Stimulated activated CD8-positive, alpha-beta memory T cell treated with anti-CD3 and anti-CD28 coated beads, Interleukin-4, amount 100 ng/mL, for 1 hour (primary cell): ENCODE measurements at regions not wholly inside any gene's neighbourhood (a gene's known extent, or its start where the extent isn't known, plus 50 kb on each side); places are given as distances from the start of the nearest gene placed in this dataset.

Experiments
- DNase-seq, 2 donors: peaks; one replicate each; pipeline ENCODE4 v3.0.0-alpha.2; 2020; ENCODE audit warnings: low read depth in 2 of 2, low spot score in 1 of 2

GRCh38 chr10:78572565-78572964 lies 496.2 kb upstream of the ZMIZ1 start:
- DNase-seq = no peak

DNA sequence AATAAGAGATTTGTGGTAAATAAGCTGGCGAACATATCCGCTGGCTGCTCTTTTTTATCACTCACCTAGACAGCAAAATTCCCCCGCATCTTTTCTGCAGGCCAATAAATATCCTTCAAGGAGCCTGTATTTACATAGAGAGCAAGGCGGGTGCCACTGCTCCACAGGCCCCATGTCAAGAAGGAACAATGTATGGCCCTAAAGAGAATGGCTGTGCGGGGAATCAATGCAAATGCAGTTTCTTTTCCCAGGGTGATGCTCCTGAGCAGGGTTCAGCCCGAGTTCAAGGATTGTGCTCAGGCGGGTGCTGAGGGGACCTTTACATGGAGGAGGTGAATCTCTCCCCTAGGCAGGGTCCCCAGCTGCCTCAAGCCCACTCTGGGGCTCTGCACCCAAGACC lies 494.2 kb upstream of the ZMIZ1 start:
- DNase-seq = no peak

- no peak for DNase-seq
These were observed 493.4 kb upstream of the ZMIZ1 start for GRCh38 chr10:78575400-78575799.

DNA sequence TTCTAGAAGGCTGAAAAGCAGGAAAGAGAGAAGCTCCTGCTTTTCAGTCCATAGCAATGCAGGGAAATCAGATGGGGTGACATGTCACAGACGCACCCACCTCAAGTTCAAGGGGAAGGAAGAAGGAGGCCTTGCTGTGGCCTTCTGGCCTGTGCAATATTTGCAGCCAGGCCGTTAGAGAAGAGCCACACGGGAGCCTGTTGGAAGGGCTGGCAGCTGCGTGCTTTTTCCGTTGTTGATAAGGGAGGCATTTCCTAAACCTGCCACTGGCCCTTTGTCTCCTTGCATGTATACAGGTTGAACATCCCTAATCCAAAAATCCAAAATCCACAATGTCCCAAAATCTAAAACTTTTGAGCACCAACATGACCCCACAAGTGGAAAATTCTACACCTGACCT lies 492.5 kb upstream of the ZMIZ1 start:
- no peak for DNase-seq

- no peak for DNase-seq
These were observed 491.1 kb upstream of the ZMIZ1 start for GRCh38 chr10:78577712-78578111.

DNA sequence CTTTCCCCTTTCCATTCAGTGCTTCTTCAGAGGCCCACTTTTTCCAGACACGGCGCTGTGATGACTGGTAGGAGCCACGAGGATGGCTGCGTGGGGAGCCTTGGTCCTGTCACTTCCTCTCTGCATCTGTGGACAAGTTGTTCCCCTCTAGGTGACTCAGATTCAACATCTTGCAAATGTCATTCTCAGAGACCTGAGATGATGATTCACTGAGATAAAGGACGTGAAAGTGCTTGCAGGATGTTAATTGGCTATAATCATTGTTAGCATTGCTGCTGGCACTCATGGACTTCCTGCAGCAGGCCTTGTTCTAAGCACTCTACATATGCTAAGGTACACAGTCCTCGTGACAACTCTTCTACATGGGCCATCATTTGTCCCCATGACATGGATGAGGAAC lies 489.8 kb upstream of the ZMIZ1 start:
- DNase-seq = no peak

GRCh38 chr10:78579576-78579975 lies 489.2 kb upstream of the ZMIZ1 start:
- DNase-seq = no peak

- no peak for DNase-seq
These were observed 488.8 kb upstream of the ZMIZ1 start for GRCh38 chr10:78579995-78580394.

DNA sequence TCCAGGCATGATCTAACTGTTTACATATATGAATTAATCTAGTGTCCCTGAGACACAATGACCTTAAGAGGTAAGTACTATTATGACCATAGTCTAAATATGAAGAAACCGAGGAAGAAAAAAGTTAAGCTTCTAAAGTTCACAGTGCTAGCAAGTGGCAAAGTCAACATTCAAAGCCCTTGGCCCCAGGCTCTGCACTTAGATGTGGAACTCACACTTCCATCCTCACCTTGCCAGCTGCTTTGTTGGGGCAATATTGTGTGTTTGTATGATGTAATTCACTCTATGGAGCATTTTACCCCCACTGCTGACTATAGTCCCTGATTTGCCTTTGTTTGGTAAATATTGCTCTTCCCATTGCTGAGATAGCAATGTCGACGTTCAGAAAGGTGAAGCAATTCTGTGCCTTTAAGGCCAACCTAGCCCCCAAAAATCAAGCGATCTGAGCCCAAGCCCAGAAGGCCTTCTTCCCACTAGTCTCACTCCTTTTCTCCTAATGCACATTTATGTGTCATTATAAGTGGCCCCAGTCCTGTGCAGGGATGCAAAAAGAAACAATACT lies 487.6 kb upstream of the ZMIZ1 start:
- DNase-seq = no peak

DNA sequence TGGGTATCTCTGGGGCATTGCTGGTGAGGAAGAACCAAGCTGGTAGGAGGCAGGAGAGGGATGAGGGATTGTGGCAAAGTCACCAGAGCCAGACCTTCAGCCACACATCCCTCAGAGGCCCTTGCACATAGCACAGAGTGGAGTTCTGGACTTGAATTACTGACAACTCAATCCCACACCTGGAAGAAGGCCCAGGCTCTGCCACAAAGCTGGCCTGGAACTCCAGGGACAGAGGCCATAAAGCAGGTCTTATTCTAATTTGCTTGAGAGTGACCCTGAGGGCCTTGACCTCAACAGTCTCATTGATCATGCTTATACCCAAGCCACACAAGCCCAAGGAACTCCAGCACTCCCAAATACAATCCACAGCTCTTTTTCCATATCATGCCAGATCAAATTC lies 486.2 kb upstream of the ZMIZ1 start:
- DNase-seq = no peak

DNA sequence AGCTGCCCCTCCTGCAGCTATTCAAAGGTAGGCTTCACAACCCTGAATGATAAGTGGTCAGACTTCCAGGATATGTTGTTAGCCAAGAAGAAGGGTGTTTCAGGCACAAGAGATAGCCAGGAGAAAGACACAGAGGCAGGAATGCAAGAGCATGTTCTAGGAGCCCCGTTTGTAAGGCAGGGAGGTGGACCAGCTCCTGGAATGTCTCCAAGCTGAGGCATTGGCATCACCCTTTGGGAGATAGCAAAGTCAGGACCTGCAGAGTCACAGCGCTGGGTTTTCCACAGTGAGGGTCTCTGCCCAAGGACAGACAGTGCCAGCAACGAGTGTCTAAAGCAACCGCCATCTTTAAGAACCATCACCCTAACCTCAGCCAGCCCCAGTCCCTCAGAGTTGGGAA lies 484.5 kb upstream of the ZMIZ1 start:
- no peak for DNase-seq

DNA sequence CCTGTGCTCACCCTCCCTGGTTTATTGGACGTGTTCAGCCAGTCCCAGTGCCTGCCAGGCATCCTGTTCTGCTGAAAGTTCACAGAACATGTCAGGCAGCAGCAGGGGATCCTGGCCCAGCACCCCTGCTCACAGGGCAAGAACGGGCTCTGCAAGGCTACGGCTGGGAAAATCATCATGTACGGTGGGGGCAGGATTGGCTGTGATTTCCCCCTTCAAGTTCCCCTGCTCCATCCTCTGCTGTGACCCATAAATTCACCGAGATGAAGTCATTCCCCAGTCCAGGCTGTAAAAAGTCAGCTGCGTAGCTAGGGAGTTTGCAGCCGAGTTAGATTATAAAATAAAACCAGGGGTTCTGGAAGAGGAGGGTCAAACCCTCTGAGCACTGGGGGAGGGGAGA lies 484.1 kb upstream of the ZMIZ1 start:
- DNase-seq = no peak

- DNase-seq = no peak
These were observed 482.8 kb upstream of the ZMIZ1 start for GRCh38 chr10:78585952-78586351.

DNA sequence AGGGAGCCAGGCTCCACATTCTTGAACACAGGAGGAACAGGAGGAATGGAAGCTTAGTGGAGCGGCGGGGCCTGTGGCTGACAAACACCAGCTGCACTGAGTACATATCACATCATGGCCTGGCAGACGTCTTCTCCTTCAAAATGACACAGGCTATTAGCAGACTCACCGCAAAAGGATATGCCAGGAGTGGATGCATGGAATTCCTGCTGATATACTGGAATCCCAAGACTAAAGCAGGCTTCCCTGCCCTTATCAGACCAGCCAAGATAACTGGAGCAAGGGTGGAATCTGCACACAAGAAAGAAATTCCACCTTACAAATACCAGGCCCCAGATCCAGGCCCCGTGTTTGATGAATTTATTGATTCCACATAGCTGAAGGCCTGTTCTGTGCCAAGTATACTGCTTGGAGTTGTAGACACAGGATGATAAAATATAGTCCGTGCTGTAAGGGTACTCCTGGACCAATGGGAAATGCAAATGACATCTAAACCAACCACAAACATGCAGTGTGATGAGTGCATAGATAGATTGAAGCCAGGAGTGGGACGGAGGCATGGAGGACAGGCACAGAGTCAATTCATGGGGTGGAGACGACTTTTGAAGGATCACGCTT lies 480.5 kb upstream of the ZMIZ1 start:
- no peak for DNase-seq

DNA sequence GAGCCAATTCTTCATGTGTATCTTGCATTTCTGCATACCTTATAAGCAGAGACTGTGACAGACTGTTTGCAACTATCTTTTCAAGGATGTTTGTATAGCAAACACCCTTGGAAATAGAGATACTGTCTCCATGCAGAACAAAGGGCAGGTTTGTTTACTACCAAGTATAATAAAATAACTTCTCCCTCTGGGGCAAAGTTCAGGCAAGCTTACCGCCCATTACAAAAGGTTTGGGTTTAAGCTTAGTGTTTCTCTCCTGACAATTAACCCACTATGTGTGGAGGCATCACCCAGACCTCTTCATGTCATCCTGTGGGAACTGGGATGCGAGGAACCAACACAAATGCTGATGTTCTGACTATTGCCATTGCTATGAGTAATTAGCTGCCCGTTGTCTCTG lies 479.1 kb upstream of the ZMIZ1 start:
- DNase-seq = no peak

DNA sequence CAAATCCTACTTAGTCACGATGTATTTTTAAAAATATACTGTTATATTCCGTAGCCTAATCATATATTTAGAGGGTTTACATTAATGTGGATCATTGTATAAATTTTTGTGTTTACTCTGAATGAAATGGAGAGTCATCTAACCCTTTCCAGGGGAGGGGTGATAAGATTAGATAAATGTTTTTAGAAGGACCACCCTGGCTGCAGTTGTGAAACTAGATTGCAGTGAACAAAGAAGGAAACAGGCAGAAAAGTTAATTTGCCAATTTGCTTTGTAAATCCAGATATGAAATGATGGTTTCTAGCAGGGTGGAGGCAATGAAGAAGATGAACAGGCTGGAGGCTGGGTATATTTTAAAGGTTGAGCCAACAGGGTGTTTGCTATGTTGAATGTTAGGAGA lies 477.7 kb upstream of the ZMIZ1 start:
- no peak for DNase-seq

DNA sequence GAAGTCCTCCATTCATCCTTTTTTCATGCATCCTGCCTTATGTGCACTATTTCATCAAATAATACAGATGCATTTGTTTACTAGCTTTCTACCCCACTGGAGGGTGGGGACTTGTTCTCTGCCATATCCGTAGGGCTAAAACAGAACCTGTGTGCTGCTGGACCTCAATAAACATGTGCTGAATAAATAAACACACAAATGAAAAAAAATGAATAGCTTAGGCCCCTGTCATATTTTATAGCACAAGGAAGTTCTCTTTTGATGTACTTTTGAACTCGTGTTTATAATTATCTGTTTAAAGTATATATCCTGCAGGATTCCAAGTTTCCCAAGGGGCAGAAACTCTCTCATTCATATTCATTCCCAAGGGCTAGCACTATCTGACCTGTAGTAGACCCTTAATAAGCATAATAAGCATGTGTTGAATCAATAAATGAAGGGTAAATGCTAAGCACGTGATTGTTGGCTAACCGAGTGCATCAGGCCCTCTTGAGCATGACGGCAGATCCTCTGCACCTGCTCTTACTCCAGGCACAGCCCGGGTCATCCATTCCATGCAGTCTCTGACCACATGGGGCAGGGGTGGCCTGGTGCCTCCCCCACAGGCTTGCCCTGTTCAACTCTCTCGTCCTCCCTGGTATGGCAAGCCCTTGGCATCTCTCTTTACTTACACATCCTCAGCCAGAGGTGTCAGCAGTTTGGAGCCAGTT lies 474.1 kb upstream of the ZMIZ1 start:
- DNase-seq = no peak

GRCh38 chr10:78595269-78595619 lies 473.5 kb upstream of the ZMIZ1 start:
- DNase-seq = no peak

GRCh38 chr10:78596556-78596955 lies 472.2 kb upstream of the ZMIZ1 start:
- DNase-seq = no peak

GRCh38 chr10:78597796-78598555 lies 470.8 kb upstream of the ZMIZ1 start:
- no peak for DNase-seq

DNA sequence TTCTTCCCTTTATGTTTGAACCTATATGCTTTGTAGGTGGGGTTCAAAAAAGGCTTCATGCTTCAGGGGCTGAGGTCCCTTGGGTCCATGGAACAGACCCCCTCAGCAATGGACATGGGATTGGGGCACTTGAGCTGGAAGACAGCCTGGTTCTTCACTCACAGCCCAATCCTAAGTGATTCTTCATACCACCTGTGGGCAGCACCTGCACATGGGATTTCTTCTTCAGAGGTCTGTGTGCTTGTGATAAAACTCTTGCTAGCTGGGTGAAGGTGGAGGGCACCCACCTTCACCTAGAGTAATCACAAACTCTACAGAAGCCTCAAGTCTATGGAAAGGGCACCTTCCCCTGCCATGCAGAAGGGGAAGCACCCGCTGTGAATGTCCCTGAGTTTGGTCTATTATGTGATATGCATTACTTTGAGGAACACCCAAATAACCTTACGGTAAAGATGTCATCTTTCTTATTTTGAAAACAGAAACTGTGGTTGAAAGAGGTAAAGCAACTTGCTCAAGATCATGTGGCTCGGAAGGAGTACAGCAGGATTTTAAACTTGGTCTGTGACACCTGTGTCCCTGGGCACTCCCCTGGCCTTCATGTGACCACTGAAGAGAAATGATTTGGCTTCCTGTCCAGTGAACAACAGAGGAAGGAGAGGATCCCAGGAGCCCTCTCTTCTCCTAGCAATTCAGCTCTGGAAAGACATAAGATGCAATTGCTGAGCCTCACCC lies 469.5 kb upstream of the ZMIZ1 start:
- DNase-seq = no peak
